Ishikawa (cell line): ENCODE measurements at regions not wholly inside any gene's neighbourhood (a gene's known extent, or its start where the extent isn't known, plus 50 kb on each side); places are given as distances from the start of the nearest gene placed in this dataset.

Experiments
- CREB1 ChIP-seq: IDR thresholded peaks from 2 replicates; pipeline ENCODE4 v1.6.1; 2012; ENCODE audit warnings: low read depth
- EP300 ChIP-seq: IDR thresholded peaks from 2 replicates; pipeline ENCODE4 v1.6.1; 2012; ENCODE audit warnings: borderline replicate concordance
- FOXM1 ChIP-seq: IDR thresholded peaks from 2 replicates; pipeline ENCODE4 v1.6.1; 2012; ENCODE audit warnings: low read depth, borderline replicate concordance
- MAX ChIP-seq: IDR thresholded peaks from 2 replicates; pipeline ENCODE4 v1.6.1; 2012
- NFIC ChIP-seq: IDR thresholded peaks from 2 replicates; pipeline ENCODE4 v1.6.1; 2012
- RAD21 ChIP-seq: IDR thresholded peaks from 2 replicates; pipeline ENCODE4 v1.6.1; 2012; ENCODE audit warnings: low read depth
- REST ChIP-seq: IDR thresholded peaks from 2 replicates; pipeline ENCODE4 v1.6.1; 2012; ENCODE audit warnings: low read depth, mild to moderate bottlenecking
- TAF1 ChIP-seq: IDR thresholded peaks from 2 replicates; pipeline ENCODE4 v1.6.1; 2012; ENCODE audit warnings: low read depth, mild to moderate bottlenecking
- TCF12 ChIP-seq: IDR thresholded peaks from 2 replicates; pipeline ENCODE4 v1.6.1; 2012; ENCODE audit warnings: low read depth
- TEAD4 ChIP-seq: IDR thresholded peaks from 2 replicates; pipeline ENCODE4 v1.6.1; 2012
- USF1 ChIP-seq: IDR thresholded peaks from 2 replicates; pipeline ENCODE4 v1.6.1; 2012
- YY1 ChIP-seq: IDR thresholded peaks from 2 replicates; pipeline ENCODE4 v1.6.1; 2012; ENCODE audit warnings: low read depth
- ZBTB7A ChIP-seq: IDR thresholded peaks from 2 replicates; pipeline ENCODE4 v1.6.1; 2012; ENCODE audit warnings: low read depth

GRCh38 chr20:57974863-57975262 is 253.6 kb downstream of the ANKRD60 start:
- TF ChIP-seq MAX, result no peak
- no peak for TF ChIP-seq CREB1
- no peak for TF ChIP-seq NFIC
- no peak for TF ChIP-seq TCF12
- TF ChIP-seq REST, result no peak
- TF ChIP-seq USF1, result no peak
- TF ChIP-seq EP300, result no peak
- TF ChIP-seq RAD21, result no peak
- TF ChIP-seq ZBTB7A, result no peak
- TF ChIP-seq FOXM1, result no peak
- TF ChIP-seq TEAD4, result no peak
- no peak for TF ChIP-seq TAF1
- no peak for TF ChIP-seq YY1
